ENCODE measurements at regions not wholly inside any gene's neighbourhood (a gene's known extent, or its start where the extent isn't known, plus 50 kb on each side); places are given as distances from the start of the nearest gene placed in this dataset.

DNA sequence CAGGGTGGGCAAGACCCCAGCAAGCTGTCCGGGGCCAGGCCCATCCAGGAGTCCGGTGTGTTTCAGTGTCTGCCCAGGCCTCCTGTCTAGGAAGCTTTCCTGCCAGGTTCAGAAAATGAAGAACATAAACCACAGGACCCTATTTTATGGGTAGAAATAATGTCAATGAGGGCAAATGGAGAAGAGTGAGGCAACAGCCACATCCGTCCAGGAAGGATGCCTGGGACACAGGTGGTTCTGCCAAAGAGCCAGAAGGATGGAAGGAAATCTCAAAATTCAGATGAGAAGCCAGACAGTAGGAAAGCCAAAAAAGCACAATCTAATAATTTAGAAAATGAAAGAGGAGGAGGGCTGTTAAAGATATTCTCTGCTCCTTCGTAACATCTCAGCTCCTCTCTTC, 262.3 kb downstream of the AUH start:
- no peak for ATAC-seq
- H3K9me3 Mint-ChIP-seq: no peaks in the 10 kb centered on the region
- H3K4me1 Mint-ChIP-seq (ENCODE audit: low read depth in 2 of 2): peaks cover 53 to 60% of the 10 kb centered on the region in 2 donors
- peaks cover 0 to 2% of the 10 kb centered on the region in 2 donors for H3K27me3 Mint-ChIP-seq
- peak overlapping the region; percentile 84 to 94 for H3K27ac Mint-ChIP-seq
- DNase-seq (ENCODE audit: low spot score): no peak
- H3K36me3 Mint-ChIP-seq: peaks cover 15% of the 10 kb centered on the region
- peak overlapping the region; percentile 74 for H3K4me3 Mint-ChIP-seq

DNA sequence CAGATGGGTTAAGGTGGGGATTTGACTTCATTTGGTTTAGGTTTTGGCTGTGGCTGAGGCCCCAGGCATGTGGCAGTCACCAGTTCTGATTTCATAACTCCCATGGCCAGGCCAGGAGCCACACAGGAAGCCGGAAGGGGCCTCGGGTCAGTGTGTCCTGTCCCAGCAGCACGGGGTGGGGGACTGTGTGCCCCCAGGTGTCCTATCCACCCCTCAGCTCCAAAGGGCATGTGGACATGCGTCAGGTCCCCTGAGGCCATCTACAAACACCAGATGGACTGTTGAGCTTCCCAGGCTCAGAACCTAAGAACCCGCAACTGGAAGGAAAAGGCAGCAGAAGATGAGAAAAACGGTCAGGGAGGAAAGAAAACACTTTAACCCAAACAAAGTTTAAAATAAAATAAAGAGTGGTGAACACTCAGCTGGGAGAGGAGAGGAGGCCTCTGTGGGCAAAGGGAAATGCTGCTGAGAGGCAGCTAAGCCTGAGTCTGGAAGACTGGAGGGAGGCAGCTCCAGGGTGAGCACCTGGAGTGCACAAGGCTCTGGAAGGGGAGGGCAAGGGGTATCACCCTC, 260.8 kb downstream of the AUH start:
- ATAC-seq (no peak), DNase-seq (ENCODE audit: low spot score) (no peak)
- Mint-ChIP-seq H3K4me3 (peak overlapping the region; percentile 74), H3K9me3 (no peaks in the 10 kb centered on the region), H3K27ac (peak overlapping the region; percentile 84 to 94), H3K27me3 (peaks cover 0 to 2% of the 10 kb centered on the region in 2 donors), H3K36me3 (peaks cover 8% of the 10 kb centered on the region), H3K4me1 (ENCODE audit: low read depth in 2 of 2) (peaks cover 45 to 53% of the 10 kb centered on the region in 2 donors)

DNA sequence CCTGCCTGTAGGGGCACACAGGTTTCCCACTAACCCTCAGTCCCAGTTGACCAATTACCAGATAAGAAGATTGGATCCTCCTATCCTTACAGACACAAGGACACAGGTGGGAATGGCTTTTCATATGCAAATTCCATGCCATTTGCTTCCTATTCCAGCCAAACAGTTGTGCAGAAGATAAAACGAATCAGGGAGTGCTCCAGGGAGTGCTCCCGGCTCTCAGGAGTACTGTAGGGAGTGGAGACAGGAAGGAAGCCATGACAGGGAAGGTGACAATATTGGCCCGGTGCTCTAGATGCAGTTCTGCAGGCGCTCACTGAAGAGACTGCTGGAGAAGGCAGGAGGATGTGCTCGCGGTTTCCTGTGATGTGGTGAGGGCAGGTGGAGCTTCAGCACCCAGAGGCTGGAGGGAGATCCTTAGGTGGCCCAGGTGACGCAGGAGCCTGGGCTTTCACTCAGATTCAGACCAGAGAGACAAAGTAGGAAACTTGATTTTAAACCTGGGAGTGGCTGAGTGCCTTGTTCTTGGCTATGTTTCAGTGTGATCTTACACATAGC, 260.0 kb downstream of the AUH start:
- no peaks in the 10 kb centered on the region for H3K9me3 Mint-ChIP-seq
- H3K4me1 Mint-ChIP-seq (ENCODE audit: low read depth in 2 of 2): peaks cover 42 to 50% of the 10 kb centered on the region in 2 donors
- peak overlapping the region; percentile 47 for H3K4me3 Mint-ChIP-seq
- peaks cover 5% of the 10 kb centered on the region for H3K36me3 Mint-ChIP-seq
- peaks cover 0 to 2% of the 10 kb centered on the region in 2 donors for H3K27me3 Mint-ChIP-seq
- peak; percentile 69 to 81 for ATAC-seq
- peak overlapping the region; percentile 84 to 94 for H3K27ac Mint-ChIP-seq
- peak; percentile 75 for DNase-seq (ENCODE audit: low spot score)

DNA sequence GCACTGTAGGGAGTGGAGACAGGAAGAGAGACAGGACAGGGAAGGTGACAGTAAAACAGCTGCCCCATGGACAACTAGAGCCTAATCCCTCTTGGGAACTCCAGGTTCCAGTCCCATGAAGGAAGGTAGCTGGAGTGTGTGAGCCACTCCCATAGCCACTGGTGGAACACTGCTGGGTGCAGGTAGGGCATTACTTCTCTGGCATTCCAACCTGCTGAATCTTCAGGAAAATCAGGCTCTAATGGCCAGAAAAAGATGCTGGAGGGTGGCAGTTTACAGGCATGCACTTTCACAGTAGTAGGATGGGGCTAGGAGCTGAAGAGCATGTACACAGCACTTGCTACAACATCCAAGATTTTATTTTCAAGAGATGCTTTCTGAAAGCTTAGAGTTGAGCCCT, 259.4 kb downstream of the AUH start:
- Mint-ChIP-seq H3K27ac (peak overlapping the region; percentile 84 to 94), H3K4me3 (peak overlapping the region; percentile 47), H3K36me3 (no peaks in the 10 kb centered on the region), H3K27me3 (peaks cover 0 to 2% of the 10 kb centered on the region in 2 donors), H3K4me1 (ENCODE audit: low read depth in 2 of 2) (peaks cover 36 to 45% of the 10 kb centered on the region in 2 donors), H3K9me3 (no peaks in the 10 kb centered on the region)
- DNase-seq (ENCODE audit: low spot score) (no peak), ATAC-seq (no peak)

DNA sequence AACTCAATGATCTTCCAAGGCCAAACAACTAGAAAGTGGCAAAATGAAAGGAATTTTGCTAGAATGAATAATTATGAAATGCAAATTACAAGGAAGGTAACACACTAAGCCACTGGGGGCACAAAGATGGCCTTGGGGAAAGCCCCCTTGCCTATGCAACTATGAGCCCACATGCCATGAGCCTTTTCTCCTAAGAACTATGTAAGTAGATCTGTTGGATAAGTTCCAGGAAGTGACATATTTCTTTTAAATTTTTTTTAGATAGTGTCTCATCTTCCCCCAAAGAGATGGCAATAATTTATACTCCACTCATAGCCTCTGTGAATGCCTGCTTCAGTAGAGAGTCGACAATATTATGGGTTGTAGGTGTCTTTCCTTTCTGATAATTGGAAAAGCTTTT, 257.8 kb downstream of the AUH start:
- ATAC-seq (no peak), DNase-seq (ENCODE audit: low spot score) (no peak)
- Mint-ChIP-seq H3K27me3 (peaks cover 0 to 2% of the 10 kb centered on the region in 2 donors), H3K27ac (peak overlapping the region in 1 of 2 donors; percentile 40), H3K4me1 (ENCODE audit: low read depth in 2 of 2) (peaks cover 36 to 45% of the 10 kb centered on the region in 2 donors), H3K4me3 (no peak overlapping the region), H3K9me3 (no peaks in the 10 kb centered on the region), H3K36me3 (no peaks in the 10 kb centered on the region)

DNA sequence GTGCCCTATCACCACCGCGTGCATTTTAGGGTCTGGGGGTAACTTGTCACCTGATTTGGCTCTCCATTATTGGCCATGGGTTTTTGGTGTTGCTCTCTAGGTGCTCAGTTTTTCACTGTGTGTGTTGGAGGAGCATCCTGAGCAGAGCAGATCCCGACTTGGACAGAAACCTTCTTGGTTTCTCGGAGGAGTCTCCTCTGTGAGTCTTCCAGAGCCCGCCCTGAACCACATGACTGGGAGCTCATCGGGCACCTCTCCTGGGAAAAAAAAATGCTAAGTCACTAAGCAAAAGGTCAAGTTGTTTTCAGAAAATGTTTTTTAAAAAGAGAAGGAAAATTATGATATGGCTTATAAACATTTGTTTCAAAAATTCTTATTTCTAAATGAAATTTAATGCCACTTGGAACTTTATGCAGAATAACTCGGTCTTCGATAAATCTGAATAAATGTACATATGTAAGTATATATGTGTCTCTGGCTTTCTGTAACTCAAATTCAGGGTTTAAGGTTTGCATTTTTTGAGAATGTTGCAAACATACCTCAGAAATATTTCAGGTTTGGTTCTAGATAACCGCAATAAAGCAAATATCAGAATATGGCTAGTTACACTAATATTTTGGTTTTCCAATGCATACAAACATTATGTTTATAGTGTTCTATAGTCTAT, 255.2 kb downstream of the AUH start:
- Mint-ChIP-seq H3K9me3 (peaks cover 10% of the 10 kb centered on the region), H3K27ac (no peak overlapping the region), H3K27me3 (peaks cover 0 to 2% of the 10 kb centered on the region in 2 donors), H3K4me1 (ENCODE audit: low read depth in 2 of 2) (peaks cover 17 to 27% of the 10 kb centered on the region in 2 donors), H3K4me3 (no peak overlapping the region), H3K36me3 (peaks cover 18% of the 10 kb centered on the region)
- DNase-seq (ENCODE audit: low spot score): no peak
- no peak for ATAC-seq

DNA sequence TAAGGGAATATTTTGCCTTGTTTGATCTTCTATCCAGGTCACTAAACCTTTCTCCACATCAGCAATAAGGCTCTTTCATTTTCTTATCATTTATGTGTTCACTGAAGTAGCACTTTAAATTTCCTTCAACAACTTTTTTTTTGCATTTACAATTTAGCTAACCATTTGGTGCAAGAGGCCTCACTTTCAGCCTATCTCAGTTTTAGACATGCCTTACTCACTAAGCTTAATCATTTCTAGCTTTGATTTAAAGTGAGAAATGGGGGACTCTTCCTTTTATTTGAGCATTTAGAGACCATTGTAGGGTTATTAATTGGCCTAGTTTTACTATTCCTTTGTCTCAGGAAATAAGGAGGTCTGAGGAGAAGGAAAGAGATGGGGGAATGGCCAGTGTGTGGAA, 250.5 kb downstream of the AUH start:
- peak overlapping the region in 1 of 2 donors; percentile 34 for H3K27ac Mint-ChIP-seq
- H3K4me1 Mint-ChIP-seq (ENCODE audit: low read depth in 2 of 2): peaks cover 9 to 19% of the 10 kb centered on the region in 2 donors
- no peak overlapping the region for H3K4me3 Mint-ChIP-seq
- DNase-seq (ENCODE audit: low spot score): no peak
- H3K36me3 Mint-ChIP-seq: peaks cover 18% of the 10 kb centered on the region
- H3K27me3 Mint-ChIP-seq: peaks cover 0 to 3% of the 10 kb centered on the region in 2 donors
- no peak for ATAC-seq
- peaks cover 10% of the 10 kb centered on the region for H3K9me3 Mint-ChIP-seq

DNA sequence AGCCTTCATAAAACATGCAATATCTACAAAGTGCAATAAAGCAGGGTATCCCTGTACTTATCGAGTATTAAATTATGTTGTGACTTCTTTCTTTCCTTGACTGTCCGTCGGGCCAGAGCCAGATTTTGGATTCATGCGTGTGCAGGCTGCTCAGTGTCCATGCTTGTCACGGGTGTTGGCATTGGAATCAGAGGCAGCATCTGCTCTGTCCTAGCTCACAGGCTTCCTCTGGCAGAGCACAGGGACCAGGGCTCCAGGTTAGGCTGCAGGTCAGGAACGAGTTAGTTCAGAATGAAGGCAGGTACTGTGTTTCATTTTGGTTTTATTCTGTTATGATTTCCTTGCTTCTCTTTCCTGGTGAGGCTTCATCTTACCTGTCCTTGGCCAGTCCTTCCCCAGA, 249.8 kb downstream of the AUH start:
- Mint-ChIP-seq H3K4me1 (ENCODE audit: low read depth in 2 of 2) (peaks cover 9 to 23% of the 10 kb centered on the region in 2 donors), H3K9me3 (peaks cover 10% of the 10 kb centered on the region), H3K27ac (no peak overlapping the region), H3K27me3 (peaks cover 0 to 3% of the 10 kb centered on the region in 2 donors), H3K36me3 (peaks cover 18% of the 10 kb centered on the region), H3K4me3 (no peak overlapping the region)
- DNase-seq (ENCODE audit: low spot score) (no peak), ATAC-seq (no peak)

DNA sequence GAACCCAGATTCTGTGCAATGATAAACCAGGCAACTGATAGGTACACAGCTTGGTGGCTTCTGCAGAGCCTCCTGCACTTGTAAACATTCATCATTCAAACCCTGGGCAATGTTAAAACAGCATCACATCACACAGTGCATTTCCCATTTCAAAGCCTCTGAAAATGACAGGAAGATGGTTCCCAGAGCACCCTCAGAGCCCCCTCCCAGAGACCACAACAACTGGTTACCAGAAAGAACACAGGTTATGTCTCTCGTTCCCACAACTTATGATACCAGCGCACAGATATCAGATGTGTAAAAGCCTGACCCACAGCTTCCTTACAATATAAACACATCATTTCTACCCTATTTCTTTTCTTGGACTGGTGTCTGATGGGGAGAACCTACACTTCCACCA, 248.7 kb downstream of the AUH start:
- DNase-seq (ENCODE audit: low spot score) (no peak), ATAC-seq (no peak)
- H3K9me3 Mint-ChIP-seq: peaks cover 10% of the 10 kb centered on the region
- peaks cover 18% of the 10 kb centered on the region for H3K36me3 Mint-ChIP-seq
- H3K4me1 Mint-ChIP-seq (ENCODE audit: low read depth in 2 of 2): peaks cover 12 to 27% of the 10 kb centered on the region in 2 donors
- H3K27ac Mint-ChIP-seq: no peak overlapping the region
- H3K4me3 Mint-ChIP-seq: no peak overlapping the region
- H3K27me3 Mint-ChIP-seq: peaks cover 0 to 3% of the 10 kb centered on the region in 2 donors

DNA sequence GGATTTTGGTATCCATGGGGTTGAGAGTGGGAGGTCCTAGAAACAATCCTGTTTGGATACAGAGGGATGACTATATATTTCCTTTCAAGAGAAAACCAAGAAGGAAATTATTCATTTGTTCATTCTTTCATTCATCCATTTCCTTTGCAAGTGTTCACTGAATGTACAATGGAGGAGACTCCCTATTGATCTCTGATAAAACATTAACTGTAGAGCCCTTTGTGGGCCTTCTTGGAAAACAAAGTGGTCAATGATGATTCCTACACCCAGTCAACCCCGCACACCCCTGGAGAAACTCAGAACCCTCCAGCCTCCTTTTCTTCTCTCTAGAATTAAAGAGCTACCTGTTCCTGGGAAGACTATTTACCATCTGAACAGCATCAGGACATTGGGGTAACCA, 247.3 kb downstream of the AUH start:
- Mint-ChIP-seq H3K36me3 (peaks cover 16% of the 10 kb centered on the region), H3K27ac (no peak overlapping the region), H3K27me3 (peaks cover 0 to 5% of the 10 kb centered on the region in 2 donors), H3K9me3 (peaks cover 10% of the 10 kb centered on the region), H3K4me1 (ENCODE audit: low read depth in 2 of 2) (peaks cover 19 to 33% of the 10 kb centered on the region in 2 donors), H3K4me3 (no peak overlapping the region)
- ATAC-seq (no peak), DNase-seq (ENCODE audit: low spot score) (no peak)

DNA sequence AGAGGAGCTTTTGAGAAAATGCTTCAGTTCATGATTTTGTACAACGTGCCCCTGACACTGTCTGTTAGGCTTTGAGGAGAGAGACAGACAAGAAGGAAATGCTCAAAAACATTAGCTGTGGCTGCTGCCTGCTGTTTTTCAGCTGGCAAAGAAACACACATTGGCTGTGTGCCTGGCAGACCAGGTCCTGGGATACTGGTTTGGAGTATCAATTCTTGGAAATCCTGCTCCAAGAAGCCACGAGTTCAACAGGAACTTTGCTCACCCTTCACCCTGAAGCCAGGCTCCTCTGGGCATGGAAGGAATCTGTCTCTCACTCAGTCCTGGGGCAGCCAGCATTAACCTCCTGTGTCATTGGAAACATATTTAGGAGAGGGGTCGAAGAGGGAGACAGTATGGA, 245.5 kb downstream of the AUH start:
- Mint-ChIP-seq H3K36me3 (peaks cover 2% of the 10 kb centered on the region), H3K4me1 (ENCODE audit: low read depth in 2 of 2) (peaks cover 14 to 29% of the 10 kb centered on the region in 2 donors), H3K27me3 (peaks cover 0 to 5% of the 10 kb centered on the region in 2 donors), H3K4me3 (no peak overlapping the region), H3K9me3 (peaks cover 1% of the 10 kb centered on the region), H3K27ac (no peak overlapping the region)
- ATAC-seq (no peak), DNase-seq (ENCODE audit: low spot score) (no peak)

DNA sequence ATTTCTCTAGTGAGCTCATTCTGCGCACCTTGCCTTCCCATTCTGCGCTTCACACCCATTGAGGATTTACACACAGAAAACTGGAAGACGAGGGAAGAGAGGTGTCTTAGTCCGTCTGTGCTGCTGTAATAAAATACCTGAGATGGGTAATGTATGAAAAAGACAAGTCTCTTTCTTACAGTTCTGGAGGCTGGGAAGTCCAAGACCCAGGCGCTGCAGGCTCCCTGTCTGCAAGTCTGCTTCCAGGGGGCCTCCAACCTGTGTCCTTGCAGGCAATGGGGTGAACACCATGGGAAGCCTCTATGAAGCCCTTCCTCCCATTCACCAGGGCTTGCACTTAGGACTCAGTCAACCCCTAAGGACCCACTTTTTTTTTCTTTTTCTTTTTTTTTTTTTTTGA, 245.0 kb downstream of the AUH start:
- H3K27me3 Mint-ChIP-seq: peaks cover 0 to 5% of the 10 kb centered on the region in 2 donors
- no peak overlapping the region for H3K4me3 Mint-ChIP-seq
- DNase-seq (ENCODE audit: low spot score): no peak
- no peak overlapping the region for H3K27ac Mint-ChIP-seq
- no peaks in the 10 kb centered on the region for H3K9me3 Mint-ChIP-seq
- H3K4me1 Mint-ChIP-seq (ENCODE audit: low read depth in 2 of 2): peaks cover 10 to 27% of the 10 kb centered on the region in 2 donors
- no peak for ATAC-seq
- no peaks in the 10 kb centered on the region for H3K36me3 Mint-ChIP-seq

DNA sequence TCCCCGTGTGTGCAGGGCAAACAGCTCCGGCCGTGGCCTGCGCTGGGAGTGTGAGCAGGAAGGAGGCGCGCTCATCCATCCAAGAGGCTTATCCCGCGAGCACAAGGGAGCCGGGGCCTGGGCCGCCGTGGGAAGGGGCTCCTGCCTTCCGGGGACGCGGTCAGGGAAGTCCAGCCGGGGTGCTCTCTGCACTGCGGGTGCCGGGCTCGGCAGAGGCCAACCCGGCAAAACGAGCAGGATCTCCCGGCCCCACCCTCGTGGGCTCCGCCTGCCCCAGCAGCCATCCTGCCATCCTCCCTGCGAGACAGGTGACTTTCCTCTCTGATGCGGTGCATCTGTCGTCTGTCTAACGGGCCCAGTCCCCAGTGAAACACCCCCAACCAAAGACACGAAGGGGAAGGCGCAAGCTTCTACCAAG, 244.2 kb downstream of the AUH start:
- no peaks in the 10 kb centered on the region for H3K36me3 Mint-ChIP-seq

More for the DNA sequence above, 244.2 kb downstream of the AUH start:
- Mint-ChIP-seq H3K4me3 (no peak overlapping the region), H3K27ac (peak overlapping the region in 1 of 2 donors; percentile 78), H3K9me3 (no peaks in the 10 kb centered on the region), H3K27me3 (peaks cover 0 to 5% of the 10 kb centered on the region in 2 donors), H3K4me1 (ENCODE audit: low read depth in 2 of 2) (peaks cover 10 to 32% of the 10 kb centered on the region in 2 donors)
- DNase-seq (ENCODE audit: low spot score) (no peak), ATAC-seq (no peak)
